ENCODE measurements at regions not wholly inside any gene's neighbourhood (a gene's known extent, or its start where the extent isn't known, plus 50 kb on each side); places are given as distances from the start of the nearest gene placed in this dataset.
"Not testable (repeated sequence)": the region's sequence is repeated elsewhere in the genome, so short reads cannot be mapped to it uniquely, and the experiment has no call there.

DNA sequence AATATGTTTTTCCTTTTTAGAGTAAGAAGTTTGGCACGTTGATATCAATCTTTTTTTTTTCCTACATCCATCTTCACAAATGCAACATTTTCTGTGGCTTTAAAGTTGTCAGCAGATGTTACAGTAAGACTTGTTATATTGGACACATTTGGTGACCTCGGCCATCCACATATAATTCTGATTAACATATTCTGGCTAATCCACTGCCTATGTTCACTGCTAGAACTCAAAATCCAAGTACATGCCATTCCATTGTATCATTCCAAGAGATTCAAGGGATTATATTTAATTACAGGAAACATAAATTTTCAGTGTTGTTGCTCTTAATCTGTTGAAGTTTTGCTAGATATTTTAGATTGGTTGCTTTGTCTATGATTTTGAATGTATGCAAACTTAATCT is 367.6 kb downstream of the TENT5A start:
- DNase-seq (ENCODE audit: extremely low read depth in 1 of 11, low read depth in 9 of 11, low spot score in 4 of 11): no peak

DNA sequence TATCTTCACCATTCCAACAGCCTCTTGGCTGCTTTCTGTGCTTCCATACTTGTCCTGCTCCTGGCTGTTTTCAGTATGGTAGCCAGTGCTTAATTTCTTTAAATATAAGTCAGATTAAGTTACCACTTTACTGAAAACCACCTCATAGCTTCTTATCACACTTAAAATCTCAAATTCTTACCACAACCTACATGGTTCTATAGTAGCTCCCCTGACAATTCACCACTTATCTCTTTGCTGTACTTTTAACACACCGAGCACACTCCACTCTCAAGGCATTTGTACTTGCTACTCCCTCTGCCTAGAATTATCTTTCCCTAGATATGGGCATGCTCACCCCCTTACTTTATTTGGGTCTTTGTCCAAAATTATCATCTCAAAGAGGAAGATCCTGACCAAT is 369.0 kb downstream of the TENT5A start:
- no peak for DNase-seq (ENCODE audit: extremely low read depth in 1 of 11, low read depth in 9 of 11, low spot score in 4 of 11)

DNA sequence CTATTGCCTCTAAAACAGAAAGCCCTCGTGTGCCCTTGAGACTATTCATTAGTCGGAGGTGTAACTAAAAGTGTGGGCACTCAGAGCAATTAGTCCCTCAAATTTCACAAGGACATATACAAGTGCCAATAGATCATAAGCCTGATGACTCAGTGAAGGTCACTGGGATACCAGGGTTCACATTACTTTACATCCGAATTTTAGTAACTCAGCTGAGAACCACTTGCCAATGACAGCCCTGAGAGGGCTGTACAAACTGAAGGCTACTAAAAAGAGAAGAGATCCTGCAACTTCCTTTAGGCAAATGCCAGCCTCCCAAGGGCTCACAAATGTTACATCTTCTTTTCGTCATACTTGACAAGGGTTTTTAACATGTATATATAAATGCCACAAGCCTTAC is 369.6 kb downstream of the TENT5A start:
- no peak for DNase-seq (ENCODE audit: extremely low read depth in 1 of 11, low read depth in 9 of 11, low spot score in 4 of 11)

DNA sequence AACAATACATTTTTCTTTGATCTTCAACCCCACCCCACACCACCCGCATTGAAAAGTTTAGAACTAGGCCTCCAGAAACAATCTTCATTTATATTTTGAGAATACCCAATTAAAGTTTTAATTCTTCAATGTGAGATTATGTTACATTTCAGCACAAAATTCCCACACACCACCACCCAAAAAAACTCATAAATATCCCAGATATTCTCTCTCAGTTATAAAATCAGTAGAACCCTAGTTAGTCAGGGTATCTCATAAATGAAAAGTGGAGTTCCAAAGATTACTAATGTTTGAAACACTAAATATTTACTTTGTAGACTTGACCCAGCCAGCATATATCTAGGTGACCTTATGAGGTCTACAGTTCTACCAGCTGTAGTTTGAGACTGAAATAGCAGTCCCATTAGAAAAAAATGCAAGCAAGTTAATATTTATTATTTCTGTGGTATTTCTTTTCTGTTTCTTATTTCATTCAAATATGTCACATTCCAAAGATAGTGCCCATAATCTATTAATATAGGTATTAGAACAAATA is 371.0 kb downstream of the TENT5A start:
- DNase-seq (ENCODE audit: extremely low read depth in 1 of 11, low read depth in 9 of 11, low spot score in 4 of 11): no peak

DNA sequence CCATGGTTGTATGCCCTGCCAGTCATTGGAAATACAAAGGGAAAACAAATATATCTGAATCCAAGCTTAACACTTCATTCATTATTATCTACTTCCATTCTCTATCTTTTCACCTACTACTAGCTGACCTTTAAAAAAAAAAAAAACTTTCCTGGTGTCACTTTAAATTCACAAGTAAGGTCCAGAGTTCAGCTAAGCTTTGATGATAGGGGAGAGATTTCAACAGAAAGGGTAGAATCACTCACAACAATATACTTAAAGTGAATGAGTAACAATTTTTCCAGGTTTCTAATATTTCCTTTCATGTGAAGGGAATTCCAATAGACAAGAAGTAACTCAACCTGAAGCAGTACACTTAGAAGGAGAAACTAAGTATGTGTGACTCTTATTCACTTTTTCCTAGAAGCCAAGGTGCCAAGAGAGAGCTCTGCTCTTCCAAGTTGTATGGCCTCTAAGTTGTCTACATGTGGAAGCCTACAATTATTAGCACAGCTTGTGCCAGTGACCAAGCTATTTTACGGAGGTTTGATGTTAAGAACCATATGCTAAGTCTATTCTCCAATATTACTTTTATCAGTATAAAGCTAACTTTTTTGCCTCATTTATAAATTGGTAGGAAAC is 371.7 kb downstream of the TENT5A start:
- DNase-seq (ENCODE audit: extremely low read depth in 1 of 11, low read depth in 9 of 11, low spot score in 4 of 11): no peak

DNA sequence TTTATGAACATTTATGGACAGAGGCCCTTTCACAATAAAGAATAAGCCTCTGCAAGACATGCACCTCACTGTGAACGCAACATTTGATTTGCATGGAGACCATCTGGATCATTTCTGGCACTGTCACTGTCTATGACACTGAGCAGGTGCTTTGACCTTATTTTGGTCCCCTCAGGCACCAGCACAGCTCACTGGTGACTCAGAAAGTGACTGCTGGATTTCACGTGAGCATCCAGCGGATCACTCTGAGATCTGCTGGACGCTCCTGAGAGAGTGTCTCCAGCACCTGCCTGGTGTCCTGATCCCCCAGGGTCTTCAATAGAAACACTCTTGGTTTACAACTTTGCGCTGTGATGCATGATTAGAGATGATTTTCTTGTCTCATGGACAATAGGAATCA is 375.7 kb downstream of the TENT5A start:
- no peak for DNase-seq (ENCODE audit: extremely low read depth in 1 of 11, low read depth in 9 of 11, low spot score in 4 of 11)

DNA sequence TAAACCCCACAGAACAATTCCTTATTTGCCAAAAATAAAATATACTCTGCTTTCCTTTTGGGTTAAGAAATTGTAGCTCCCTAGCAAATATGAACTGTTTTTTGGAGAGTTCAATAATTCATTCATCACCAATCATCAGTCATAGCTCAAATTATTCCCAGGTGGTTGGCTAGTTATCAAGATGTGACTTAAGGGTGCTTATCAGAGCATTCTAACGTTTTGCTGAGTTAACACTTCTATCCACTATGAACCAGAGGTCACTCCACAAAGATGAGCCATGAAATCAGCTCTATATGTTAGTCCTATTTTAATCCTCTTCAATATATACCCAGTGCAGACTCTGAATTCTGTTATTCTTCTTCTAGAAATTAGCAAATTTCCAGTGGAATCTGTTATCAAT is 379.1 kb downstream of the TENT5A start:
- no peak for DNase-seq (ENCODE audit: extremely low read depth in 1 of 11, low read depth in 9 of 11, low spot score in 4 of 11)

DNA sequence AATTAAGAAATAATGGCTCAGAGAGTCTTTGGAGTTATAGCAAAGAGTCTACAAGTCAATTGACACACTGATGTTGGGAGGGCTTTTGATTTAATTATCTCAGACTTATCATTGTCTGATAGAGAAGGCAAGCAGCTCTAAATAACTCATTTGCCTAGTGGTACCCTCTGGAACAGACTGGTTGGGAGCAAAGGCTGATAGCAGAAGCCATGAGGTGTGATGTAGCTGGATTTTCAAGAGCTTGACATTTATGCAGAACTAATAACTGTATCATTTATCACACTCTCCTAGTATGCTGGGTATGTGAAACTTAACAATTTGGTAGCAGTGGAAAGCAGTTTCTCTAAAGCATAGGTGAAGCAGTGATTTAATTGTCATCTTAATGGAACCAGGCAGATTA is 380.6 kb downstream of the TENT5A start:
- DNase-seq (ENCODE audit: extremely low read depth in 1 of 11, low read depth in 9 of 11, low spot score in 4 of 11): no peak

DNA sequence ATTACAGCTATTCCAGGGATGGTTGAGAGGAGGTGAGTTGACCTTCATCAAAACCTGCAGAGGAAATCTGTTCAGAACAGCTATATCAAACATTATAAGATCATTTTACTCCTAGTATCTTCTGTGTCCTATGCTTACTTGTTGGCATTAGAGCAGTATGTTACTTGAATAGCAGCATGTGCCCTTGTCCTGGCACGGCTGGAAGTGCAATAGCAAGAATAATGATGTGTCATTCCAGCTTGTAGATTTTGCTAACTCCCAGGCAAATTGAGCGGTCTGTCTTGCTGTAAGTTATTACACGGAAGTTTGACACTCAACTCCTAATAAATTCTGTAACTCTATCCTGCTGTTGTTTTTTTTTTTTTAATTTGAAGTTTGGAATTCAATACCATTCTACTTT is 385.5 kb downstream of the TENT5A start:
- no peak for DNase-seq (ENCODE audit: extremely low read depth in 1 of 11, low read depth in 9 of 11, low spot score in 4 of 11)

DNA sequence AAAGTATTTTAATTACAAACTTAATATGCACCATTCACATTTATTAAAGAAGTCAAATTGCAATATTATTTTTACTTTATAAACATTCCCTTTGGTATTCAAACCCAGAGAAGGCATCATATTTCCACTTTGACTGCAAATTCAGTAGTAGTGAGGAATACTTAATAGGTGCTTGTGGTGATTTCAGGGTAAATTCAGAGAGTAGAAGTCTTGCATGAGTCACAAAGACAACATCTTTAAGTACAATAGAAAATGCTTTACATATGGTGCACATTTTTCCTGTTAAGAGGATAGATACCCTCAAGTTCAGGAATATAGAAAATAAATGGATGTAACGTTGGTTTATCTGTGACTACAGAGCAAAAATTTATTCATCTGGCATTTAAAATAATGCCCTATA is 390.2 kb downstream of the TENT5A start:
- no peak for DNase-seq (ENCODE audit: extremely low read depth in 1 of 11, low read depth in 9 of 11, low spot score in 4 of 11)

DNA sequence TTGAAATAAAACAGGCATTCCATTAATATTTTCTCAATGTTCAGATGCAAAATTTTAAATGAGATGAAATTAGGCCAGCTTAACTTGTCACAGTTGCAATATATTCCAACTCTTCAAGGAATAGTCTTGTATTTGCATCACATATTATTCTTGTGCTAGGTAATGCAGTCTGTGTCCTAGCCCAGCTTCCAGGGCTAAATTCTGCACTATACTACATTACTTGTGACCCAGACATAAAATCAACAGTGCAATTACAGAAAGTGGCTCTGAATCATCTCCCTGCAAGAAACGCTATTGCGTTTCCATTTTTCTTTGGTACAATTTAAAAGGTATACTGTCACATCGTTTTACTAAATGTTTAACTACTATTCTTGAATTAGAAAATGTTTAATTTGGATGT is 399.2 kb downstream of the TENT5A start:
- no peak for DNase-seq (ENCODE audit: extremely low read depth in 1 of 11, low read depth in 9 of 11, low spot score in 4 of 11)

DNA sequence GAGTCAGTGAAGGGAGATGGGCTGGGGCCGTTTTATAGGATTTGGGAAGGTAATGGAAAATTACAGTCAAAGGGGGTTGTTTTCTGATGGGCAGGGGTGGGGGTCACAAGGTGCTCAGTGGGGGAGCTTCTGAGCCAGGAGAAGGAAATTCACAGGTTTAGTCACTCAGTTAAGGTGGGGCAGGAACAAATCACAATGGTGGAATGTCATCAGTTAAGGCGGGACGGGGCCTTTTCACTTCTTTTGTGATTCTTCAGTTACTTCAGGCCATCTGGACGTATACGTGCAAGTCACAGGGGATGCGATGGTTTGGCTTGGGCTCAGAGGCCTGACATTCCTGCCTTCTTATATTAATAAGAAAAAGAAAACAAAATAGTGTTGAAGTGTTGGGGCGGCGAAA is 408.5 kb downstream of the TENT5A start:
- not testable (repeated sequence) for DNase-seq (ENCODE audit: extremely low read depth in 1 of 11, low read depth in 9 of 11, low spot score in 4 of 11)

DNA sequence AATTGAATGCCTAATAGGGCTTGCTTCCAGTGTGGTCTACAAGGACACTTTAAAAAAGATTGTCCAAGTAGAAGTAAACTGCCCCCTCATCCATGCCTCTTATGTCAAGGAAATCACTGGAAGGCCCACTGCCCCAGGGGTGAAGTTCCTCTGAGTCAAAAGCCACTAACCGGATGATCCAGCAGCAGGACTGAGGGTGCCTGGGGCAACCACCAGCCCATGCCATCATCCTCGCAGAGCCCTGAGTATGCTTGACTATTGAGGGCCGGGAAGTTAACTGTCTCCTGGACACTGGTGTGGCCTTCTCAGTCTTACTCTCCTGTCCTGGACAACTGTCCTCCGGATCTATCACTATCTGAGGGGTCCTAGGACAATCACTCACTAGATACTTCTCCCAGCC is 411.5 kb downstream of the TENT5A start:
- no peak for DNase-seq (ENCODE audit: extremely low read depth in 1 of 11, low read depth in 9 of 11, low spot score in 4 of 11)

DNA sequence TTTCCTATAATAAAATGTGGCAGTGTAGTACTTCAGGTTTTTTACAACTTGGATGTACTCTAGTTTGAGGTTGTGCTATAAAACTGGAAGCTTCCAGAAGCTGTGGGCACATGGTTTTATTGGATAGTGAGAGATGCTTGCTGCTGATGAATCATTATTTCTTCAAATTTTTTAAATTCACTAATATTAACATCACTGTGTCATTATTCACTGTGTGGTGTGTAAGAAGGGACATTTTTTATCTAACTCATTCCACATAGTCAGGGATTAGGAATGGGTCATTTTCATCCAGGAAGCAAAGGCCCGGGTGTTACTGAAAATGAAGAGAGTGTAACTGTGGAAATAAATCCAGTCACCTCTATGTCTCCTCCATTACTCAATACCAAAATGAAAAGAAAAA is 421.0 kb downstream of the TENT5A start:
- DNase-seq (ENCODE audit: extremely low read depth in 1 of 11, low read depth in 9 of 11, low spot score in 4 of 11): no peak

DNA sequence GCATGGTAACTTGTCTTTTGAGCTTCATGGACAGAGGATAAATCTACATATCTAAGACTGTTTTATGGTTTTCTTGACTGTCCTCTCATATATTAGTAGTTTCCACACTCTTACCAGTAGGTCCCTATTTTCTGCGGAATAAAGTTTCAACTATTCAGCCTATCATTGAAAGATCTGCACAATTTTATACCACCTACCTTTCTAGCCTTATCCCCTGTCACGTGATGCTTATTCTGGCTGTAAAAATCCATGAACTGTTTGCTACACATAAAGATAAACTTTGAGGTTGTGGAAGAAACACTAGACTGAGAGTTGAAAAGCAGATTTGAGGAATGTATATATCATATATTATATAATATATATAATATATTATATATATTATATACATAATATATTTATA is 423.8 kb downstream of the TENT5A start:
- DNase-seq (ENCODE audit: extremely low read depth in 1 of 11, low read depth in 9 of 11, low spot score in 4 of 11): no peak

DNA sequence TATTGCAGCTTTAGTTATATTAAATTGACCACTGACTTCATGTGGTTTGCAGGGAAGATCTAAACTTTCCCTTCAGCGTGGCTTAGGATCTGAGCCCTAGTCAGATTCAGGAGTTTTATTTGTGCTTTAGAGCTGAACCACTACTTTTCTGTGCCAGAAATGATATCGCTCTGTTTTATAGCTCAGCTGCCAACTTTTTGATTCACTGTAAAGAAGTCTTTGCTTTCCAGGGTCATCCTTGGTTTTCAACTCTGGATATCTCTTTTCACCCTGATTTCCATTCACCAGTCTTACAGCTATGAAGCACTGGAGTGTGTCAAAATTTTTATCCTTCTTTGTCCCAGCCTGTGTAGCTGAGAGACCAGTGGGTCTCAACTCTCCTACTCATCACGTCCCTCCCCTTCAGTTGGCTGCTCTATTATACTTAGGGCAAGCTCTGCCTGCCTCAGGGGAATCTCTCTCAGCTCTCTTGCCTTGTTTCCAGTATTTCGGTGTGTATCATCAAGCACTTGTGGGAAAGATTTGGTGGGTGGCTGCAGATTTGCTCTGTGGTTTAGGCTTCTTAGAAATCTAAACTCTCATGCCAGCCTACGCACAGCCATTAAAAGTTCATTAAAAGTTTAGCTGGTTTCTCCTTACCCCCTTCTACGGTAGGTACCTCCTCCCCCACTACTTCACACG is 425.5 kb downstream of the TENT5A start:
- no peak for DNase-seq (ENCODE audit: extremely low read depth in 1 of 11, low read depth in 9 of 11, low spot score in 4 of 11)

DNA sequence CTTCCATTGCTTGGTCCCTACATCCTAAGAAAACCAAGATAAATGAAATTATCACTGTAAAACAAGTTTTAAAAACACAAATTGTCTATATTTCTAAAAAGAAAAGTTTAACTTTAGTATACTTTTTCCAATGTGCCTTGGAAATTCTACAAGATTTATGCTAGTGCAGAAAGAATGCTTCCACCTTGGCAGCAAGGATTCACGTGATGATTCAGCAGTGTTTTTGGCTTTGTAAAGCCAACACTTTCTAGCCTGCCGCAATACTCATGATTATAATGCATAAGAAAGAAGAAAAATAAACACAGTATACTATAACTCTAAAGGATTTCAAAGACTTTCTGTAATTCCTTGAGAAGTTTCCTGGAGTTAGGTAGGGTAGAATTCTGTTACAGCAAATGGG is 442.7 kb downstream of the TENT5A start:
- no peak for DNase-seq (ENCODE audit: extremely low read depth in 1 of 11, low read depth in 9 of 11, low spot score in 4 of 11)

DNA sequence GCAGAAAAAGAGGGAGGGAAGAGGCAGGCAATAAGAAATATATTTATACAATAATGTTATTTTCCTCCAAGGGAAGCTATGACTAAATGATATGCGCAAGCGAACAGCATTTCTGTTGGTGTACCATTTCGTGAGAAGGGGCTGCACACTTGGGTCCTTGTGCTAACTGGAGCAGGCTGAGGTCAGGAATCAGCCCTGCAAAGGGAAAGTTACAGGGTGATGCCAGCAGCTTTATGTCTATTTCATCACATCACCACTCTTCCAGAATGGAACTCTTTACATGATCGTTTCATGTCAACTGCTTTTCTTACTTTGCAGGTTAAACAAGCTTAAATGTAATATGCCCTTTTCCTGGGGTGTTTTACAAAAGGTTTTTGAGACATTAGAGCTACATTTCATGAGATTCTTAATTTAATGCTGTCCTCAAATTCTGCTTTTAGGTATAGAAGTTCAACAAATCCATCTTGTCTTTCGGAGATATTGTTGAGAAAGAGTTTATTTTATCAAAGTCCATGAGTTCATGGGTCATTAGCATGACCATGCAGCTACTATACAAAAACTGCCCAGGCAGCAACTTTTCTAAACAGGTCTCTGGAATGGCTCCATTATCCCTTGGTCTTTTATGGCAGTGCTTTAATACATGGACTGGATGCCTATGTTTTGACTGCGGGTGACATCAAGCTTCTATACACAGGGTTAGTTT is 443.8 kb downstream of the TENT5A start:
- no peak for DNase-seq (ENCODE audit: extremely low read depth in 1 of 11, low read depth in 9 of 11, low spot score in 4 of 11)

DNA sequence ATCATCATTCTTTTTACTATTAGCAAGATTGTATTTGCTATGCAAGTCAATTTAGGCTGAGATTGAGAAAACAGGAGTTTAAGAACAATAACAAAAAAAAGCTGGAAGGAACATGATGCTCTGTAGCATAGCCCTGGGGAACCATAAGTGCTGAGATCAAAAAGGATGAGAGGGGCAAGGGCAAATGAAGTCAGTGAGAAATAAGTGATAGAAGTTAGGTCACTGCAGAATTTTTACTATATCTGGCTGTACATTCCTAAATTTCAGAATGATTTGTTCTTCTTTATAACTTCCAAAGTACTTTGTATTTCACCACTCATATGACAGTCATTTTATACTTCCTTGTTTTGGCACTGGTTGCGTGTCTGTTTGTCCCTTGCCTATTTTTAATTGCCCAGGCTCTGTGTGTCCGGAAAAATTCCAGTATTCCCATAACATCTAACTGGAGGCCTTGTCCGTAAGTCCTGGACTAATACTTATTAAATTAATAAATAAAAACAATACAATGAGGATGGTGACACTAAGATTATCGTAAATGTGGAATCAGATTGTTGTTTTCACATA is 444.7 kb downstream of the TENT5A start:
- DNase-seq (ENCODE audit: extremely low read depth in 1 of 11, low read depth in 9 of 11, low spot score in 4 of 11): no peak

DNA sequence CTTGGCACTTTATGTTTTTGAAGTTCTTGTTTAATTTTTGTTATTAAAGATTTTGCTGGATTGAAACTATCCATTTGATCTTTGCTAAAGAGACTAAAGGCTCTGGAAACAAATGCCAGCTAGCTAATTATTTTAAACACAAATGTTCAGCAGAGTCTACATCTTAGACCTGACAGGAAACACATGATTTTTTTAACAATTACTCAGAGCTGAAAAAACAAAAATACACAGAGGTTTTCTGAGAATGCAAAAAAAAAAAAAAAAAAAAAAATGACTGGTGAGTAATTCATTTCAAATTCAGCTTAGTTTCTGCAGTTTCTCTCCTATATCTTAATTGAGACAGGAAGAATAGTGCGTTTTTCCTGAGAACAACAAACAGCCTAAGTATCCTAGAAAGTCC is 448.0 kb downstream of the TENT5A start:
- no peak for DNase-seq (ENCODE audit: extremely low read depth in 1 of 11, low read depth in 9 of 11, low spot score in 4 of 11)
